ENCODE measurements at regions not wholly inside any gene's neighbourhood (a gene's known extent, or its start where the extent isn't known, plus 50 kb on each side); places are given as distances from the start of the nearest gene placed in this dataset.

GRCh38 chr1:229027622-229028182, 243.2 kb upstream of the RAB4A start:
- TF ChIP-seq, protein P1, sequence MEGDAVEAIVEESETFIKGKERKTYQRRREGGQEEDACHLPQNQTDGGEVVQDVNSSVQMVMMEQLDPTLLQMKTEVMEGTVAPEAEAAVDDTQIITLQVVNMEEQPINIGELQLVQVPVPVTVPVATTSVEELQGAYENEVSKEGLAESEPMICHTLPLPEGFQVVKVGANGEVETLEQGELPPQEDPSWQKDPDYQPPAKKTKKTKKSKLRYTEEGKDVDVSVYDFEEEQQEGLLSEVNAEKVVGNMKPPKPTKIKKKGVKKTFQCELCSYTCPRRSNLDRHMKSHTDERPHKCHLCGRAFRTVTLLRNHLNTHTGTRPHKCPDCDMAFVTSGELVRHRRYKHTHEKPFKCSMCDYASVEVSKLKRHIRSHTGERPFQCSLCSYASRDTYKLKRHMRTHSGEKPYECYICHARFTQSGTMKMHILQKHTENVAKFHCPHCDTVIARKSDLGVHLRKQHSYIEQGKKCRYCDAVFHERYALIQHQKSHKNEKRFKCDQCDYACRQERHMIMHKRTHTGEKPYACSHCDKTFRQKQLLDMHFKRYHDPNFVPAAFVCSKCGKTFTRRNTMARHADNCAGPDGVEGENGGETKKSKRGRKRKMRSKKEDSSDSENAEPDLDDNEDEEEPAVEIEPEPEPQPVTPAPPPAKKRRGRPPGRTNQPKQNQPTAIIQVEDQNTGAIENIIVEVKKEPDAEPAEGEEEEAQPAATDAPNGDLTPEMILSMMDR (IDR thresholded peaks at IDR 0.05), result no peak
- TF ChIP-seq POLR2AphosphoS5 (IDR thresholded peaks at IDR 0.05) (no peak), EP300 (IDR thresholded peaks at IDR 0.05) (no peak), POLR2A (IDR thresholded peaks at IDR 0.05) (no peak)
